AG04449 (cell line): ENCODE measurements at regions not wholly inside any gene's neighbourhood (a gene's known extent, or its start where the extent isn't known, plus 50 kb on each side); places are given as distances from the start of the nearest gene placed in this dataset.

Source experiments
- CTCF ChIA-PET: fragments of 350-600 bp; formaldehyde crosslinking; extraction: SDS; loops from one replicate; lab custom pipeline; 2021; ENCODE audit warnings: antibody characterized with exemption; lab: Yijun Ruan, JAX
- POLR2A ChIA-PET: fragments of 400-600, 350-600 bp; formaldehyde crosslinking; extraction: SDS; loops from one replicate; lab custom pipeline; 2020; ENCODE audit warnings: antibody characterized with exemption, inconsistent platforms; lab: Yijun Ruan, JAX
- DNase-seq: peaks from one replicate; pipeline ENCODE4 v3.0.0-alpha.2; 2010; ENCODE audit warnings: low read depth, low spot score
- H3K4me3 ChIP-seq: 2 replicates; pipeline ENCODE4 v1.5.1; 2011; ENCODE audit warnings: low read depth, mild to moderate bottlenecking, control low read depth, low read length
- CTCF ChIP-seq: IDR thresholded peaks from one replicate; pipeline ENCODE4 v1.5.1; 2011; ENCODE audit warnings: mild to moderate bottlenecking, moderate library complexity, low read length, control low read depth, inconsistent platforms; ENCODE audit not compliant: insufficient read depth; ENCODE audit errors: missing control alignments

- no peak for DNase-seq
- TF ChIP-seq CTCF, result no peak
- H3K4me3 ChIP-seq, result no peak overlapping the region
- POLR2A ChIA-PET, result no interaction called here
- CTCF ChIA-PET, result interaction anchor here (0.8 to 3.4 kb wide), 2 partner anchors 22 to 23 kb away, joined by 3 to 26 read pairs; no protein-coding TSS in a partner anchor
Measured at GRCh38 chr10:105973902-105974301, 1190.6 kb downstream of the SORCS1 start.

- no peak overlapping the region for H3K4me3 ChIP-seq
- ChIA-PET POLR2A (no interaction called here), CTCF (interaction anchor here (0.8 to 3.4 kb wide), 2 partner anchors 22 kb away, joined by 3 to 26 read pairs; no protein-coding TSS in a partner anchor)
- DNase-seq, result no peak
- no peak for TF ChIP-seq CTCF
Measured at GRCh38 chr10:105973360-105973759, 1191.1 kb downstream of the SORCS1 start.

GRCh38 chr10:105971460-105971859 lies 1193.0 kb downstream of the SORCS1 start:
- CTCF ChIA-PET, result no interaction called here
- POLR2A ChIA-PET, result no interaction called here
- DNase-seq, result no peak
- TF ChIP-seq CTCF, result no peak
- H3K4me3 ChIP-seq, result no peak overlapping the region

GRCh38 chr10:105969884-105970377 lies 1194.6 kb downstream of the SORCS1 start:
- TF ChIP-seq CTCF, result no peak
- ChIA-PET POLR2A (no interaction called here), CTCF (no interaction called here)
- no peak for DNase-seq
- no peak overlapping the region for H3K4me3 ChIP-seq

GRCh38 chr10:105968666-105969065 lies 1195.8 kb downstream of the SORCS1 start:
- CTCF ChIA-PET, result no interaction called here
- TF ChIP-seq CTCF, result no peak
- no peak overlapping the region for H3K4me3 ChIP-seq
- DNase-seq, result no peak
- POLR2A ChIA-PET, result no interaction called here

- CTCF ChIA-PET, result no interaction called here
- H3K4me3 ChIP-seq, result no peak overlapping the region
- TF ChIP-seq CTCF, result no peak
- DNase-seq, result no peak
- POLR2A ChIA-PET, result no interaction called here
Measured at GRCh38 chr10:105967256-105967655, 1197.2 kb downstream of the SORCS1 start.
